ENCODE measurements at regions not wholly inside any gene's neighbourhood (a gene's known extent, or its start where the extent isn't known, plus 50 kb on each side); places are given as distances from the start of the nearest gene placed in this dataset.

DNA sequence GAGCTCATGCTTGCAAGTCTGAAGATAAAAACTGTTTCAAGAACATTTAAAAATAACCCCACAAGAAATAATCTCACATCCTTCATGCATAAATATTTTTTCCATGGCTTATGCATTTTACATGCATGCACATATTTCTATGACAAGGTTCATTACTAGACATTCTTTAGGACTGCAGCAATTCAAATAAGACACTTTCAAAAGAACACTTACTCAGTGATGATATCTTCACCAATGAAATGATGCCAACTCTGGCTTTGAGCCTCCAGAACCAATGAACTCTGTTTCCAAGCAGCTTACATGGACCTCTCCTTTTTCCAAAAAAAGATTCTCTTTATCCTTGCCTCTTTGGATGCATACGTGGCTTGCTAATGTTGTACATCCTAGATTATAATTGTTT lies 279.9 kb downstream of the ADAM29 start:
- H3K9me3 ChIP-seq (ENCODE audit: control insufficient read depth, low read length) = no peaks in the 10 kb centered on the region
- no peaks in the 10 kb centered on the region for H3K36me3 ChIP-seq (ENCODE audit: control insufficient read depth, insufficient read depth, low read length)
- 90% methylated on average over 1 of the region's 1 CpG; no CpG with 5 or more reads in 1 of the 2 experiments for WGBS, 2 experiments

DNA sequence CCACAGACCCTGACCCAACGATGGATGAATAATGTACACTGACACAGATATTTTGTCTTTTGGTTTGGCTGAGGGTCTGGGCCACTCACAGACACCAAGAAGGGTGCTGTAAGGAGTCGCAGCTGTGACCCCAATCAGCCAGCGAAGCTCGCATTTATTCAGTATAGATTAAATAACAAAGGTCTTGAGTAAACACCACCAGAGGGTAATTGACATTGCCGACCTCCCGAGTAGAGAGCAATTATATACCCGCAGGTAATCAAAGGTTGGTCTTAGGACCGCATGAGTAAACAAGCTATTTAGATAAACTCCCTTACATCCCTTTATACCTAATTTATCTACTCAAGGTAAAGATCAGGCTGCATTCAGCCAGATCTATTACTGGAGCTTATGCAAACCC lies 297.1 kb downstream of the ADAM29 start:
- 87 to 91% methylated on average over 8 of the region's 8 CpGs for WGBS, 2 experiments
- no peaks in the 10 kb centered on the region for H3K9me3 ChIP-seq (ENCODE audit: control insufficient read depth, low read length)

More for the DNA sequence above, 279.9 kb downstream of the ADAM29 start:
- Histone ChIP-seq H3K27ac (ENCODE audit: insufficient read depth, low read depth, low read length, poor library complexity, severe bottlenecking) (no peak overlapping the region), H3K4me3 (ENCODE audit: insufficient read depth, low read depth, low read length) (no peak overlapping the region), H3K4me1 (ENCODE audit: control insufficient read depth, insufficient read depth, low read length) (no peaks in the 10 kb centered on the region), H3K27me3 (ENCODE audit: control insufficient read depth, insufficient read depth, low read length, poor library complexity, severe bottlenecking) (no peaks in the 10 kb centered on the region)

DNA sequence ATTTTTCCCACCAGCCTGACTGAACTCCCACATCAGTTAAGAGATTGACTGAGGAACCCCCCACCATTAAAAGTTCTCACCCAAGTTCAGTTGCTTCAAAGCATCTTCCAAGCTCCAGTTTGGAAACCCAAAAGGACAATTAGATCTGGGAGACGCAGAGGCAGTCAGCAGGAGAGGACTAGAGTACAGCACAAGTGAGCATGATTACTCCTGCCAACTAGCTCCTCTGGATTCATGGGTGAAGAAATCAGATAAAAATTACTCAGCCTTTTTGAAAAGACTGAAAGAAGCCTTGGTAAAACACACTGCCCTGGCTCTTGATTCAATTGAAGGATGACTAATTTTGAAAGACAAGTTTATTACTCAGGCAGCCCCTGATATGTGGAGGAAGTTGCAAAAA lies 297.5 kb downstream of the ADAM29 start:
- Histone ChIP-seq H3K36me3 (ENCODE audit: control insufficient read depth, insufficient read depth, low read length) (no peaks in the 10 kb centered on the region), H3K27me3 (ENCODE audit: control insufficient read depth, insufficient read depth, low read length, poor library complexity, severe bottlenecking) (no peaks in the 10 kb centered on the region), H3K4me3 (ENCODE audit: insufficient read depth, low read depth, low read length) (no peak overlapping the region), H3K4me1 (ENCODE audit: control insufficient read depth, insufficient read depth, low read length) (no peaks in the 10 kb centered on the region), H3K9me3 (ENCODE audit: control insufficient read depth, low read length) (no peaks in the 10 kb centered on the region), H3K27ac (ENCODE audit: insufficient read depth, low read depth, low read length, poor library complexity, severe bottlenecking) (no peak overlapping the region)
- WGBS, 2 experiments = 94 to 100% methylated on average over 1 of the region's 1 CpG

More for the DNA sequence above, 297.1 kb downstream of the ADAM29 start:
- H3K27me3 ChIP-seq (ENCODE audit: control insufficient read depth, insufficient read depth, low read length, poor library complexity, severe bottlenecking) = no peaks in the 10 kb centered on the region
- H3K36me3 ChIP-seq (ENCODE audit: control insufficient read depth, insufficient read depth, low read length) = no peaks in the 10 kb centered on the region
- no peak overlapping the region for H3K4me3 ChIP-seq (ENCODE audit: insufficient read depth, low read depth, low read length)
- no peaks in the 10 kb centered on the region for H3K4me1 ChIP-seq (ENCODE audit: control insufficient read depth, insufficient read depth, low read length)
- no peak overlapping the region for H3K27ac ChIP-seq (ENCODE audit: insufficient read depth, low read depth, low read length, poor library complexity, severe bottlenecking)

DNA sequence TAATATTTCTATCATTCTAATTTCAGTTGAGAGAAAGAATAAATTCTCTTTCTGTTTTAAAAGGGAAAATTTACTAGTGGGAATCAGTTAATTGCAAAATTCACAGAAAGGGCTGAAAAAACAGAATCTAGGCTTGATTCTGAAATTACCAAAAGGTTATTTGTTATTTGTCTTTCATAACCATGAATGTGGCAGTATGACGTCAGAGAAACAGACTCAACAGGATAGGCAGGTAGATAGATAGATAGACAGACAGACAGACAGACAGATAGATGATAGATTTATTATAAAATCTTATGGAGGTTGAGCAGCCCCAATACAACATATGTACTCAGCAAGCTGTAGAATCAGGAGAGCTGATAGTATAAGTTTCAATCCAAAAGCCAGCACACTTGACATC lies 311.0 kb downstream of the ADAM29 start:
- 84 to 100% methylated on average over 1 of the region's 1 CpG for WGBS, 2 experiments

DNA sequence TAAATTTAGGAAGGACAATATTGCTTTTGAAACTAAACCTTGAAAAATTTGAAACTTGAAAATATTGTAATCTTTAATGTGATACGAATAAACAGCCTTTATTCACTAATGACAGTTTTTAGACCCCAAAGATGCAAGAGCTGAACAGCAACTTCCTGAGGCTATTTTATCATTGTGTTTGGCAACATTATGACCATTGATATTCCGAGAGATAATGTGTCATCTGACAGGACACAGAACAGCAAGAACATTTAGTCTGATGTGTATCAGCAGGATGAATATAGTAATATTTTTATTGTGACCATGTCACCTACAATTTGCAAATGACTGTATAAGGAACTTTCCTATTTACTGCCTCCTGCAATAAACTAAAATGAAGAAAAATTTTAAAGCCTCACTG lies 316.0 kb downstream of the ADAM29 start:
- 100% methylated on average over 2 of the region's 2 CpGs for WGBS, 2 experiments
- no peak overlapping the region for H3K27ac ChIP-seq (ENCODE audit: insufficient read depth, low read depth, low read length, poor library complexity, severe bottlenecking)
- H3K9me3 ChIP-seq (ENCODE audit: control insufficient read depth, low read length) = no peaks in the 10 kb centered on the region
- H3K36me3 ChIP-seq (ENCODE audit: control insufficient read depth, insufficient read depth, low read length) = no peaks in the 10 kb centered on the region
- no peak overlapping the region for H3K4me3 ChIP-seq (ENCODE audit: insufficient read depth, low read depth, low read length)
- no peaks in the 10 kb centered on the region for H3K27me3 ChIP-seq (ENCODE audit: control insufficient read depth, insufficient read depth, low read length, poor library complexity, severe bottlenecking)
- H3K4me1 ChIP-seq (ENCODE audit: control insufficient read depth, insufficient read depth, low read length) = no peaks in the 10 kb centered on the region

More for the DNA sequence above, 311.0 kb downstream of the ADAM29 start:
- no peaks in the 10 kb centered on the region for H3K36me3 ChIP-seq (ENCODE audit: control insufficient read depth, insufficient read depth, low read length)
- no peak overlapping the region for H3K27ac ChIP-seq (ENCODE audit: insufficient read depth, low read depth, low read length, poor library complexity, severe bottlenecking)
- H3K9me3 ChIP-seq (ENCODE audit: control insufficient read depth, low read length) = no peaks in the 10 kb centered on the region
- H3K27me3 ChIP-seq (ENCODE audit: control insufficient read depth, insufficient read depth, low read length, poor library complexity, severe bottlenecking) = no peaks in the 10 kb centered on the region
- no peaks in the 10 kb centered on the region for H3K4me1 ChIP-seq (ENCODE audit: control insufficient read depth, insufficient read depth, low read length)
- no peak overlapping the region for H3K4me3 ChIP-seq (ENCODE audit: insufficient read depth, low read depth, low read length)

GRCh38 chr4:175238827-175239517 lies 320.8 kb downstream of the ADAM29 start:
- no peak overlapping the region for H3K27ac ChIP-seq (ENCODE audit: insufficient read depth, low read depth, low read length, poor library complexity, severe bottlenecking)
- no peaks in the 10 kb centered on the region for H3K4me1 ChIP-seq (ENCODE audit: control insufficient read depth, insufficient read depth, low read length)
- 92 to 100% methylated on average over 1 of the region's 2 CpGs for WGBS, 2 experiments
- H3K4me3 ChIP-seq (ENCODE audit: insufficient read depth, low read depth, low read length) = no peak overlapping the region
- no peaks in the 10 kb centered on the region for H3K36me3 ChIP-seq (ENCODE audit: control insufficient read depth, insufficient read depth, low read length)
- no peaks in the 10 kb centered on the region for H3K9me3 ChIP-seq (ENCODE audit: control insufficient read depth, low read length)
- H3K27me3 ChIP-seq (ENCODE audit: control insufficient read depth, insufficient read depth, low read length, poor library complexity, severe bottlenecking) = no peaks in the 10 kb centered on the region

DNA sequence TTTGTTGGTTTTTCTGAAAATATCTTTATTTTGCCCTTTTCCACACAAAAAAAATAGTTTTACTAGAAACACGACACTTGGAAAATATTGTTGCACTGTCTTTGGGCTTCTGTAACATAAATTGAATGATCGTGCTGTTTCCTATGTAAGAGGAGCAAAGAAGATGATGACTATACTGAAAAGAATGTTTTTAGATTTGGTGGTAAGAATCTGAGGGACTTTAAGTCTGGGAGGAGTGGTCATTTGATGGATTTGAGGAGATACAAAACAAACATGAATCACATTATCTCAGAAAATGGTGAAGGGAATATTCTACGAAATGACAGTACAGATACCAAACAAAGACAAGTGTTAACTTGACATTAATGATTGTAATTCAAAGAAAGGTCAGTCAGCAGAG lies 328.8 kb downstream of the ADAM29 start:
- no peaks in the 10 kb centered on the region for H3K36me3 ChIP-seq (ENCODE audit: control insufficient read depth, insufficient read depth, low read length)
- H3K27me3 ChIP-seq (ENCODE audit: control insufficient read depth, insufficient read depth, low read length, poor library complexity, severe bottlenecking) = no peaks in the 10 kb centered on the region
- 97 to 99% methylated on average over 3 of the region's 3 CpGs for WGBS, 2 experiments
- no peaks in the 10 kb centered on the region for H3K4me1 ChIP-seq (ENCODE audit: control insufficient read depth, insufficient read depth, low read length)
- no peak overlapping the region for H3K4me3 ChIP-seq (ENCODE audit: insufficient read depth, low read depth, low read length)
- H3K9me3 ChIP-seq (ENCODE audit: control insufficient read depth, low read length) = no peaks in the 10 kb centered on the region
- H3K27ac ChIP-seq (ENCODE audit: insufficient read depth, low read depth, low read length, poor library complexity, severe bottlenecking) = no peak overlapping the region

GRCh38 chr4:175252642-175253041 lies 334.5 kb downstream of the ADAM29 start:
- WGBS, 2 experiments = 85 to 89% methylated on average over 5 of the region's 5 CpGs

DNA sequence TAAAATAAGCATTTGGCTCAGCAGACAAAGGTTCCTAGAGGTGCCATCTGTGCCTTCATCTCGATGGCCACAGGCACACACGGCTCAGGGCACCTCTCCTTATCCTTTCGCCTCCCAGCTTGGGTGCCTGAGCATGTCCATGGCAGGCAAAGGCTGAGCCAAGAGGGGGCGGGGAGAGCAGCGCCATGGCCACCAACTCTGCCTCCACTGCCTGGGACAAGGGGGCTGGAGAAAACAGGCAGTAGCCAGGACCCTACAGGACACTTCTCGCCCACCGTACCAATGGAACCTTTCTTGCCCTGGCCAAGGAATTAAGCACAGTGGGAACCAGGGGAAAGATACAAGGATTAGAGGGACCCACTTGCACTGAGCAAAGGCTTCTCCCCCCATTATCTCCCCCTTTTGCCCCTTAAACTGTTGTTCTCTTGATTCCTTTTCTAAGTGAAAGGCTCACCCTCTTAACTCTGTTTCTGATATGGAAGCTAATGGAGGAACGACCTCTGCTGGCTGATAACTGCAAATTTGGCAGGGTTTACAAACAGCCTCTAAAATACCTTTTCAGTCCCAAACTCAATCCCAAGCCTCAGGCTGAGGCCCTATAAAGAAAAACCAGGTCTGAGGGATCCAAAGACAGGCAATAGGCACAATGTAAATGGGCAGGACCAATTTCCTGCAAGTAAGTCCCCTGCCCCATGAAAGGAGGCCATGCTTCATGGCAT lies 335.2 kb downstream of the ADAM29 start:
- Histone ChIP-seq H3K36me3 (ENCODE audit: control insufficient read depth, insufficient read depth, low read length) (no peaks in the 10 kb centered on the region), H3K4me1 (ENCODE audit: control insufficient read depth, insufficient read depth, low read length) (no peaks in the 10 kb centered on the region), H3K27me3 (ENCODE audit: control insufficient read depth, insufficient read depth, low read length, poor library complexity, severe bottlenecking) (no peaks in the 10 kb centered on the region), H3K4me3 (ENCODE audit: insufficient read depth, low read depth, low read length) (no peak overlapping the region), H3K9me3 (ENCODE audit: control insufficient read depth, low read length) (no peaks in the 10 kb centered on the region), H3K27ac (ENCODE audit: insufficient read depth, low read depth, low read length, poor library complexity, severe bottlenecking) (no peak overlapping the region)
- 88 to 97% methylated on average over 7 to 8 of the region's 8 CpGs for WGBS, 2 experiments

More at GRCh38 chr4:175252642-175253041, 334.5 kb downstream of the ADAM29 start:
- H3K4me3 ChIP-seq (ENCODE audit: insufficient read depth, low read depth, low read length) = no peak overlapping the region
- H3K9me3 ChIP-seq (ENCODE audit: control insufficient read depth, low read length) = no peaks in the 10 kb centered on the region
- no peaks in the 10 kb centered on the region for H3K36me3 ChIP-seq (ENCODE audit: control insufficient read depth, insufficient read depth, low read length)
- no peaks in the 10 kb centered on the region for H3K4me1 ChIP-seq (ENCODE audit: control insufficient read depth, insufficient read depth, low read length)
- H3K27ac ChIP-seq (ENCODE audit: insufficient read depth, low read depth, low read length, poor library complexity, severe bottlenecking) = no peak overlapping the region
- no peaks in the 10 kb centered on the region for H3K27me3 ChIP-seq (ENCODE audit: control insufficient read depth, insufficient read depth, low read length, poor library complexity, severe bottlenecking)

- WGBS, 2 experiments = 89 to 95% methylated on average over 1 of the region's 1 CpG
- H3K4me1 ChIP-seq (ENCODE audit: control insufficient read depth, insufficient read depth, low read length) = no peaks in the 10 kb centered on the region
Measured at GRCh38 chr4:175263537-175263936, 345.4 kb downstream of the ADAM29 start.

More at GRCh38 chr4:175263537-175263936, 345.4 kb downstream of the ADAM29 start:
- Histone ChIP-seq H3K9me3 (ENCODE audit: control insufficient read depth, low read length) (no peaks in the 10 kb centered on the region), H3K36me3 (ENCODE audit: control insufficient read depth, insufficient read depth, low read length) (no peaks in the 10 kb centered on the region), H3K4me3 (ENCODE audit: insufficient read depth, low read depth, low read length) (no peak overlapping the region), H3K27ac (ENCODE audit: insufficient read depth, low read depth, low read length, poor library complexity, severe bottlenecking) (no peak overlapping the region), H3K27me3 (ENCODE audit: control insufficient read depth, insufficient read depth, low read length, poor library complexity, severe bottlenecking) (no peaks in the 10 kb centered on the region)
